ENCODE measurements at regions not wholly inside any gene's neighbourhood (a gene's known extent, or its start where the extent isn't known, plus 50 kb on each side); places are given as distances from the start of the nearest gene placed in this dataset.

- TF ChIP-seq, protein P1, sequence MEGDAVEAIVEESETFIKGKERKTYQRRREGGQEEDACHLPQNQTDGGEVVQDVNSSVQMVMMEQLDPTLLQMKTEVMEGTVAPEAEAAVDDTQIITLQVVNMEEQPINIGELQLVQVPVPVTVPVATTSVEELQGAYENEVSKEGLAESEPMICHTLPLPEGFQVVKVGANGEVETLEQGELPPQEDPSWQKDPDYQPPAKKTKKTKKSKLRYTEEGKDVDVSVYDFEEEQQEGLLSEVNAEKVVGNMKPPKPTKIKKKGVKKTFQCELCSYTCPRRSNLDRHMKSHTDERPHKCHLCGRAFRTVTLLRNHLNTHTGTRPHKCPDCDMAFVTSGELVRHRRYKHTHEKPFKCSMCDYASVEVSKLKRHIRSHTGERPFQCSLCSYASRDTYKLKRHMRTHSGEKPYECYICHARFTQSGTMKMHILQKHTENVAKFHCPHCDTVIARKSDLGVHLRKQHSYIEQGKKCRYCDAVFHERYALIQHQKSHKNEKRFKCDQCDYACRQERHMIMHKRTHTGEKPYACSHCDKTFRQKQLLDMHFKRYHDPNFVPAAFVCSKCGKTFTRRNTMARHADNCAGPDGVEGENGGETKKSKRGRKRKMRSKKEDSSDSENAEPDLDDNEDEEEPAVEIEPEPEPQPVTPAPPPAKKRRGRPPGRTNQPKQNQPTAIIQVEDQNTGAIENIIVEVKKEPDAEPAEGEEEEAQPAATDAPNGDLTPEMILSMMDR (IDR thresholded peaks at IDR 0.05; ENCODE audit: control insufficient read depth, extremely low read depth, insufficient read depth) = no peak
- no peak for DNase-seq (ENCODE audit: low read depth)
- H3K4me3 ChIP-seq (ENCODE audit: low read depth, low read length) = no peak overlapping the region
These were observed 800.4 kb upstream of the ID2 start for GRCh38 chr2:7881466-7881865.

DNA sequence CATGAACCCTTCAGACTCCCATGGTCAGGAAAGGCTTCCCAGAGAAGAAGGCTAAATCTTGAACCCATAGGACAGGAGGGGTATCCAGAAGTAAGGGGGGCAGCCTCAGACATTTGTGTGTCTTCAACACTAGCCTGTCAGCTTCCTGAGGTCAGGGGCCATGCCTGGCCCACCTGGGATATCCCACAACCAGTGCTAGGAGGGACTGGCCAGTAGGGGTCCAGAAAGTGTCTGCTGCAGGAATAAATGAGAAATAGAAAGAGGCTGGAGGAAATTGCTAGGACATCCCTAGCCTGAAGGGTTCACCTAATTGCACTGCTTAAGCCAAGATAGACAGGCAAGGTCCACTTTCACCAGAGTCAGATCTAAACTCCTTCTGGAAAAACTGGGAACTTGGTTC is 799.6 kb upstream of the ID2 start:
- DNase-seq (ENCODE audit: low read depth) = no peak
- TF ChIP-seq, protein P1 (IDR thresholded peaks at IDR 0.05; ENCODE audit: control insufficient read depth, extremely low read depth, insufficient read depth) = no peak
- no peak overlapping the region for H3K4me3 ChIP-seq (ENCODE audit: low read depth, low read length)

DNA sequence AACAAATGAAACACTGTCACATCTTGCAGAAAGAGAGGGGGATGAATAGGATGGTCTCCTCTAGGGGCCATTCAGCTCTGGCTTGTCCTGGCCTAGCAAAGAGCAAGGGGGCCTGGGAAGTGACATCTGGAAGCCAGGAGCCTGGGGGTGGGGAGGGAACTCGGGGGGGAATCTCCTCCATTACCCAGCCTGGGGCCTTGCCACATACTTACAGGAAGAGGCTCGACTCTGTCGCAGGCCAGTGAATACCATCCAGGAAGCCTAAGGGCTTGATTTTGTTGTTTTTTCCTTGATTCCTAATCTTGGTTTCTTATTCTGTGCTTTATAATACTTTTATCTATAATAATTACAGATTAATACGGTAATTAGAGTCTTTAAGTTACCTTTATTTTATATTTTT is 797.5 kb upstream of the ID2 start:
- TF ChIP-seq, protein P1 (IDR thresholded peaks at IDR 0.05; ENCODE audit: control insufficient read depth, extremely low read depth, insufficient read depth) = no peak
- no peak overlapping the region for H3K4me3 ChIP-seq (ENCODE audit: low read depth, low read length)
- DNase-seq (ENCODE audit: low read depth) = no peak

DNA sequence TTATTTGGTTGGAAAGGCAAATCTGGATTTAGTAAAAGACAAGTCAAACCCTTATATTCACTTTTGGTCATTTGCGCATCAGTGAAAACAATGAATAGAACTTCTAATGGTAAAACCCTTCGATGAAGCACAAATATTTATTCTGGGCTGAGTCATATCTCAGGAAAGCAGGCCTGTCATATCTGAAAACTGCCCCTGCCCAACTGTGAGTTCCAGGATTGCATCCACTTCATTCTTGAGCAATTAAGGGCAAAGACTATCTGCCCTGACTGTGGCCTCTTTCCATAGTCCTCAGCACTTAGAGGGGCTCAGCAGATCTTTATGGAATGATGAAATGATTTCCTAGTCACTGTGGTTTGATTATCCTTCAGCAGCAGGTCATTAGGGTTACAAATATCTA is 795.2 kb upstream of the ID2 start:
- TF ChIP-seq, protein P1 (IDR thresholded peaks at IDR 0.05; ENCODE audit: control insufficient read depth, extremely low read depth, insufficient read depth) = no peak
- no peak for DNase-seq (ENCODE audit: low read depth)
- H3K4me3 ChIP-seq (ENCODE audit: low read depth, low read length) = no peak overlapping the region

- DNase-seq (ENCODE audit: low read depth) = no peak
- TF ChIP-seq, protein P1 (IDR thresholded peaks at IDR 0.05; ENCODE audit: control insufficient read depth, extremely low read depth, insufficient read depth) = no peak
- H3K4me3 ChIP-seq (ENCODE audit: low read depth, low read length) = no peak overlapping the region
These were observed 794.4 kb upstream of the ID2 start for GRCh38 chr2:7887441-7887840.

DNA sequence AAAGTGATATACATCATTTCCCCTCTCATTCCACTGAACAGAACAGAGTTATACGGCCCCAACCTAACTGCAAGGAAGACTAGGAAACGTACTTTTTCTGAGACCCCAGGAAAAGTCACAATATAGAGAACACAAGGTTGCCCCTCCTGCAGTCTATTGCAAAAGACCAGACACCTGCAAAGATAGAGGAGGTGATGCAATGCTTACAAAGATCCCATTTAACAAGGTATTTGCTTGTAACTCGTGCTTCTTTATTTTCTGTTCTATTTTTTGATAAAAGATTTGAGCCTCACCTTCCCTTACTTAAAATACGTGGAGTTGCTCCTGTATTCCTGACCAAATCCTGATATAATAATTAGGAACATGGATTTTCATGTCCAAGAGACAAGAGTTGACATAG is 793.0 kb upstream of the ID2 start:
- TF ChIP-seq, protein P1 (IDR thresholded peaks at IDR 0.05; ENCODE audit: control insufficient read depth, extremely low read depth, insufficient read depth) = no peak
- no peak overlapping the region for H3K4me3 ChIP-seq (ENCODE audit: low read depth, low read length)
- no peak for DNase-seq (ENCODE audit: low read depth)

DNA sequence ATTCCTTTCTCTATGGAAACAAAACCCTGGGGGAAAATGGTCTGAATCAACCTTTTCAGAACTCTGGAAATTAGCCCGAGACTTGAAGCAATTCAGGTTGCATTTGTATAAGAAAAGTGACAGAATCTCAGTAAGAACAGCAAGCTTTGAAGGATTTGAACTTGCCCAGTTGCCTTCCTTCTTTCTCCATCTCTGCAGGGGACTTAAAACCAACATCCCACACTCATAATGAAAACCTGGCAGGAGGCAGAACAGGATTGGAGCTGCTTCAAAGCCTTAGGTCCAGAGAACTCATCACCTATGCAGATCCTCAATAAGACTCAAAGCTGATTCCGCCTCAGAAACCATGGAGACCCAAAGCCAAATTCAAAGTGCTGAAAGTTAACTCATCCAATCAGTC is 790.5 kb upstream of the ID2 start:
- no peak for DNase-seq (ENCODE audit: low read depth)
- no peak overlapping the region for H3K4me3 ChIP-seq (ENCODE audit: low read depth, low read length)
- TF ChIP-seq, protein P1 (IDR thresholded peaks at IDR 0.05; ENCODE audit: control insufficient read depth, extremely low read depth, insufficient read depth) = no peak
